Naive B cell (primary cell): ENCODE measurements at regions not wholly inside any gene's neighbourhood (a gene's known extent, or its start where the extent isn't known, plus 50 kb on each side); places are given as distances from the start of the nearest gene placed in this dataset.
"Not testable (repeated sequence)": the region's sequence is repeated elsewhere in the genome, so short reads cannot be mapped to it uniquely, and the experiment has no call there.

Source experiments
- ATAC-seq, 2 donors: fragments of 150-1000 bp; cut with Tn5 transposase; 2 replicates each; pipeline ENCODE4 v1.10.0; 2021; ENCODE audit warnings: low read depth in 2 of 2, mild to moderate bottlenecking in 2 of 2, moderate library complexity in 2 of 2
- DNase-seq: peaks from one replicate; pipeline ENCODE4 v3.0.0; 2022
- H3K27ac Mint-ChIP-seq, 6 donors: one replicate each; pipeline ENCODE4 v1.8.0; 2020 to 2022; ENCODE audit warnings: mild to moderate bottlenecking in 6 of 6, mixed read lengths in 6 of 6, moderate library complexity in 5 of 6, inconsistent platforms in 2 of 6
- H3K27me3 Mint-ChIP-seq, 3 donors: one replicate each; pipeline ENCODE4 v1.8.0; 2021 to 2022; ENCODE audit warnings: mixed read lengths in 3 of 3, mild to moderate bottlenecking in 1 of 3
- H3K36me3 Mint-ChIP-seq, 2 donors: one replicate each; pipeline ENCODE4 v1.8.0; 2020 to 2022; ENCODE audit warnings: mixed read lengths in 2 of 2, inconsistent platforms in 1 of 2, mild to moderate bottlenecking in 1 of 2
- H3K4me1 Mint-ChIP-seq, 3 donors: one replicate each; pipeline ENCODE4 v1.8.0; 2020 to 2022; ENCODE audit warnings: mixed read lengths in 3 of 3, inconsistent platforms in 1 of 3, mild to moderate bottlenecking in 1 of 3, moderate library complexity in 1 of 3
- H3K4me3 Mint-ChIP-seq, 8 donors: one replicate each; pipeline ENCODE4 v1.8.0; 2020 to 2022; ENCODE audit warnings: mild to moderate bottlenecking in 8 of 8, mixed read lengths in 8 of 8, moderate library complexity in 8 of 8, inconsistent platforms in 2 of 8
- H3K9me3 Mint-ChIP-seq, 7 donors: one replicate each; pipeline ENCODE4 v1.8.0; 2020 to 2022; ENCODE audit warnings: mixed read lengths in 7 of 7, mild to moderate bottlenecking in 5 of 7, inconsistent platforms in 2 of 7, moderate library complexity in 1 of 7

DNA sequence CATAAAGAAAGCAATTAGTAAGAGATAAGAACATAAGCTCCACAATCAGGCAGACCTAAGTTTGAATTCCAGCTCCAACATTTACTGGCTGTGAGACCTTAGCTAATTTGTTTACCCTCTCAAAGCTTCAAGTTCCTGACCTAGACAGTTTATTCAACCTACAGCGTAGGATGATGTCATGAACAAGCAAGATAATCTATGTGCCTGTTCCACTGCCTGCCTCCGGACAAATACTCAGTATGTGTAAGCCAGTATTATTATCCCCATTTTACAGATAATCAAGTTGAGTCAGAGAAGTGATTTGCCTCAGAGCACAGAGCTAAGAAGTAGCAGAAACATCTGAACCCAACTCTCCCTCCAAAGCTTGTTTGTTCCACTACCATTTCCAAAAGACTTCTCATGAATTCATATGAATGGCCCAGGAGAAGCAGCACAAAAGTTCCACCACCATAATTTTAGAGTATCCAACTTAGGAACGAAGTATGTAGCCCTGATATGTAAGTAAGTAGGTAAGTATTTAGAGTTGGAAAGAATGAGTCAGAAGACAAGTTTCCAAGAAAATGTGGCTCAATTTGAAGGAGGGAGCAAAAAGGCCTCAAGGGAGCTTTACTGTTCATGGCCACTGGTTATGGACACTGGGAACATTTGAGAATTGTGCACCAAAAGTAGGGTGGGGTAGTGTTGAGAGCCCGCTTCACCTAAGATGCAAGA, 398.2 kb downstream of the NFIB start:
- no peaks in the 10 kb centered on the region for H3K4me1 Mint-ChIP-seq
- ATAC-seq = no peak
- peaks cover 0 to 5% (median 2%) of the 10 kb centered on the region in 7 donors for H3K9me3 Mint-ChIP-seq
- no peaks in the 10 kb centered on the region for H3K27me3 Mint-ChIP-seq
- no peak for DNase-seq
- no peak overlapping the region for H3K4me3 Mint-ChIP-seq
- H3K27ac Mint-ChIP-seq = no peak overlapping the region
- no peaks in the 10 kb centered on the region for H3K36me3 Mint-ChIP-seq

DNA sequence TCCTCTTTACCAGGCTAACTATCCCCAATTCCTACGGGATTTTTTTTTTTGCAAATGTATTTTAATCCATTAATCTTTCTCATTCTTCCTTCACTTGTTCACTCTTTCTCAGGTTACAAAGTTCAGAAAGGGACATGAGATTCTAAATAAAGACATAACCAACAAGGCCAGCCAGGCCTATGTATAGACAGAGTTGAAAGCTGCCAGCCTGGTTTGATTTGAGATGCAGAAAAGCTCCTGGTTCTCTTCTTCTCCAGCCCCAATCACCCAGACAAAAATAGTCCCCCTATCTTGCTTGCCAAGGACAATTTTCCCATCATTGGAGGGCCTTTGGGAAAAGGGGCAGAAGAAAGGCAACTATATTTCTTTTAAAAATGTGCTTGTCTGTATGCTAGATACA, 398.8 kb downstream of the NFIB start:
- no peaks in the 10 kb centered on the region for H3K27me3 Mint-ChIP-seq
- no peak overlapping the region for H3K27ac Mint-ChIP-seq
- H3K36me3 Mint-ChIP-seq = no peaks in the 10 kb centered on the region
- ATAC-seq = no peak
- peaks cover 0 to 8% (median 3%) of the 10 kb centered on the region in 7 donors for H3K9me3 Mint-ChIP-seq
- DNase-seq = no peak
- H3K4me3 Mint-ChIP-seq = no peak overlapping the region
- no peaks in the 10 kb centered on the region for H3K4me1 Mint-ChIP-seq

DNA sequence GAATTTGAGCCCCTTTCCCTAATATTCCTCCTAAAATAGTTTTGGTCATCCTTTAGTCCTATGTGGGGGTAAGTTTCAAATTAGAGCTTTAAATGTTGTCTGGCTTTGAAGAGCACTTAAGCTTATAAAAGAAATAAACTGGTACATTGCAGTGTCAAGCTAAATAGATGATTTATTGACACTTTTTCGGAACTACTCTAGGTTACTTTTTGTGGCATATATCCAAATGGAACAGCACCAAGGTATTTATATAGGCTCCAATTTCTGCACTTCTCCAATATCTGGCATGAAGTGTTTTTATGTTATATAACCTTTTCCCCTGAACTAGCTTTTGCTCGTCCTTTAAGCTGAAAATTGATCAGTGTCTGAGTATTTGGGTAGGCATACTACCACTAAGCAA, 402.5 kb downstream of the NFIB start:
- H3K4me3 Mint-ChIP-seq = no peak overlapping the region
- no peaks in the 10 kb centered on the region for H3K36me3 Mint-ChIP-seq
- H3K27ac Mint-ChIP-seq = no peak overlapping the region
- DNase-seq (no peak), ATAC-seq (no peak)
- H3K9me3 Mint-ChIP-seq = peaks cover 0 to 15% (median 11%) of the 10 kb centered on the region in 7 donors
- H3K4me1 Mint-ChIP-seq = no peaks in the 10 kb centered on the region
- no peaks in the 10 kb centered on the region for H3K27me3 Mint-ChIP-seq

DNA sequence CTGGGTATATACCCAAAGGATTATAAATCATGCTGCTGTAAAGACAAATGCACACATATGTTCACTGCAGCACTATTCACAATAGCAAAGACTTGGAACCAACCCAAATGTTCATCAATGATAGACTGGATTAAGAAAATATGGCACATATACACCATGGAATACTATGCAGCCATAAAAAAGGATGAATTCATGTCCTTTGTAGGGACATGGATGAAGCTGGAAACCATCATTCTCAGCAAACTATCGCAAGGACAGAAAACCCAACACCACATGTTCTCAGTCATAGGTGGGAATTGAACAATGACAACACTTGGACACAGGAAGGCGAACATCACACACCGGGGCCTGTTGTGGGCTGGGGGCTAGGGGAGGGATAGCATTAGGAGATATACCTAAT, 406.1 kb downstream of the NFIB start:
- not testable (repeated sequence) for H3K36me3 Mint-ChIP-seq, H3K27ac Mint-ChIP-seq, H3K4me1 Mint-ChIP-seq, H3K27me3 Mint-ChIP-seq, DNase-seq, H3K4me3 Mint-ChIP-seq, ATAC-seq
- H3K9me3 Mint-ChIP-seq = peaks cover 0 to 27% (median 11%) of the 10 kb centered on the region in 7 donors

DNA sequence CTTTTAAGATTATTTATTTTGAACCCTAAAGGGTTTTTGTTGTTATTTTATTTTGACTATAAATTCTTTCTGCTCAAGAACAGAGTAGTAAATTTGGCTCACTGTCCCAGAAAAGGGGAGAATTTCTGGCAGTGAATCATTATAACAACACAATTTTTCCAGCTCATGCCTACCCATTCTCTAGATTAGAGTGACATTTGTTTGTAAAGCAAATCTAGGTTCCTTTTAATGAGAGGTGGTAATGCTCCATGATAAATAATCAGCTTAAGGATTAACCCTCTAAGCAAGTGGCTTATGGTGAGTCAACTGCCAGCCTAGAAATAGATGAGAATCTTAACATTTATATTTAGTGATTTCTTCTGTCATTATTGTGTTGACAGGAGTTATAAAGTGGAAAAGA, 409.2 kb downstream of the NFIB start:
- Mint-ChIP-seq H3K4me3 (no peak overlapping the region), H3K27ac (no peak overlapping the region), H3K9me3 (peaks cover 0 to 19% (median 9%) of the 10 kb centered on the region in 7 donors), H3K36me3 (no peaks in the 10 kb centered on the region), H3K27me3 (no peaks in the 10 kb centered on the region), H3K4me1 (no peaks in the 10 kb centered on the region)
- no peak for DNase-seq
- ATAC-seq = no peak

DNA sequence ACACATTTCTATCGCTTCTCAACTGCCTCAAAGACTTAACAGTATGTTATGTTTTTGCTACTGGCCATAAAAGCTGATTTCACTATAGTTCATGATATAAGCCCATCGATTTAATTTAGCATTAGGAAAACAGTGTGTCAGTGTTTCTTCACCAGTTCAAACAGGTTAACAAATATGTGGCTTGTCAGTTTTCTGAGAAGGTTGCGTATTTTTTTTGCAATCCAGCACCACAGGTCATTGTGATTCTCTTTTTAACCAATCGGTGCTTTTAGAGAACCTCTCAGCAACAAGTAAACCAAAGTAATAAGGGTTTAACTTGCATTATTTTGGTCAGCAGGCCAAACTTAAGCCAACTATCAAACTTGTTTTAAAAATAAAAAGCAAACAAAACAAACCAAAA, 409.6 kb downstream of the NFIB start:
- no peak for ATAC-seq
- no peak overlapping the region for H3K4me3 Mint-ChIP-seq
- no peaks in the 10 kb centered on the region for H3K27me3 Mint-ChIP-seq
- H3K9me3 Mint-ChIP-seq = peaks cover 0 to 19% (median 8%) of the 10 kb centered on the region in 7 donors
- no peaks in the 10 kb centered on the region for H3K4me1 Mint-ChIP-seq
- H3K36me3 Mint-ChIP-seq = no peaks in the 10 kb centered on the region
- no peak for DNase-seq
- H3K27ac Mint-ChIP-seq = no peak overlapping the region

DNA sequence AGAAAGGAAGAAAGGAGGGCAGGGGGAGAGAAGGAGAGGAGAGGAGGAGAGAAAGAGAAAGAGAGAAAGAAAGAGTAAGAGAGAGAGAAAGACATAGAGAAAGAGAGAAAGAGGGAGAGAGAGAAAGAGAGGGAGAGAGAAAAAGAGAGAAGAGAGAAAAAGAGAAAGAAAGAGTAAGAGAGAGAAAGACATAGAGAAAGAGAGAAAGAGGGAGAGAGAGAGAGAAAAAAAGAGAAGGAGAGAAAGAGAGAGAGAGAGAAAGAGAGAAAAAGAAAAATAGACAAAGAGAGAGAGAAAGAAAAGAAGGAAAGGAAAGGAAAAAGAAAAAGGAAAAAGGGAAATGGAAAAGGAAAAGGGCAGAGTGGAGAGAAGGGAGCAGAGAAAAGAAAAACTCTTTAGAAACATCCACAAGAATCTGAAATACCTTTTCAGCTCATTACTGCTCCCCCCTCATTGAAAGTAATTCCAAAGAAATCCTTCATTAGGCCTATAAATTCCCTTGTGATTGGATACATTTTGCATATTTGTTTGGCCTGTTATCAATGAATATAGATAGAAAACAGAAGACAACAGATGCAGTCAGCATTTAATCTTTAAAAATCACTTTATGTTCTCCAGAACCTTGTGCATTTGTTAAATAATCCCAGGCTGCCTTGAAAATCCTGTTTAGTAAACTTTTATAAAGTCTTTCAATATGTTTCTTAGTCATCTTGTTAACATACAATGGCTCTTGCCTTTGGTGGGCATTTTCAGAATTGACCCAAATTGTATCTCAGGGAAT, 411.5 kb downstream of the NFIB start:
- Mint-ChIP-seq H3K27ac (no peak overlapping the region), H3K9me3 (peaks cover 0 to 14% (median 6%) of the 10 kb centered on the region in 7 donors), H3K27me3 (no peaks in the 10 kb centered on the region), H3K4me1 (no peaks in the 10 kb centered on the region), H3K36me3 (no peaks in the 10 kb centered on the region), H3K4me3 (no peak overlapping the region)
- DNase-seq = no peak
- no peak for ATAC-seq

DNA sequence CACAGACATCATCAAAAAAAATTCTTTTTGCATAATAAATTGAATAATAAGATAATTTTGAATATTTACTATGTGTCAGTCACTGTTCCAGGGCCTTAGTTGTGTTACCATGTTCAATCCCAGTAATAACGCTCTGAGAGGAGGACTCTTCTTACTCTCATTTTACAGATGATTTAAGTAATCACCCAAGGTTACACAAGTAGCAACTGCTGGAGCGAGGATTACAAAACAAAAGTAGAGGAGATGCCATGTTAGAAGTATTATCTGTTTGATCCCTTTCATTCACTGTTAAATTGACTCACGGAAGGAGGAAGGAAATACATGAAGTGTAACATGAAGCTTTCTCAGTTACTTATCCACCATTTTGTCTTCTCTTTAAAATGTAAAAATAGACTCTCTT, 412.8 kb downstream of the NFIB start:
- Mint-ChIP-seq H3K9me3 (peaks cover 0 to 9% (median 0%) of the 10 kb centered on the region in 7 donors), H3K27ac (no peak overlapping the region), H3K27me3 (no peaks in the 10 kb centered on the region), H3K4me1 (no peaks in the 10 kb centered on the region), H3K4me3 (no peak overlapping the region), H3K36me3 (no peaks in the 10 kb centered on the region)
- no peak for DNase-seq
- no peak for ATAC-seq

DNA sequence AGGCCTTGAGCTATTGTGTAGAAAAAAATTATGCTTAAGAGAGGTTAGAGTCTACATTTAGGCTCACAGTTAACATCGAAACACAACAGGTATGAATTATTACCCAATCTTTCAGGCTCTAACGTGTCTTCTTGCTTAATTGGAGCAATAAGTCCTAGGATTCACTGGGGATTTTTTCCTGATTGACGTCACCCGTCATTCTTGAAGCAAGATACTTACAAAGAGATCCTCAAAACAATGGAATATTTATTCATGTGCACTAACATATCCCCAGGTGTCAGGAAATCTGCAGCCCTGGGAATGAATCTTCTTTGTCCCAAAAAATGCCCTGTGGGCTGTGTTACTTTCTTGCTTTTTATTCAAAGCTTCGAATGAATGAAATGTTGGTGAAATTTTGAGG, 413.5 kb downstream of the NFIB start:
- no peaks in the 10 kb centered on the region for H3K36me3 Mint-ChIP-seq
- DNase-seq = no peak
- no peaks in the 10 kb centered on the region for H3K27me3 Mint-ChIP-seq
- H3K4me1 Mint-ChIP-seq = no peaks in the 10 kb centered on the region
- H3K4me3 Mint-ChIP-seq = no peak overlapping the region
- H3K9me3 Mint-ChIP-seq = peaks cover 0 to 5% (median 0%) of the 10 kb centered on the region in 7 donors
- no peak overlapping the region for H3K27ac Mint-ChIP-seq
- no peak for ATAC-seq

DNA sequence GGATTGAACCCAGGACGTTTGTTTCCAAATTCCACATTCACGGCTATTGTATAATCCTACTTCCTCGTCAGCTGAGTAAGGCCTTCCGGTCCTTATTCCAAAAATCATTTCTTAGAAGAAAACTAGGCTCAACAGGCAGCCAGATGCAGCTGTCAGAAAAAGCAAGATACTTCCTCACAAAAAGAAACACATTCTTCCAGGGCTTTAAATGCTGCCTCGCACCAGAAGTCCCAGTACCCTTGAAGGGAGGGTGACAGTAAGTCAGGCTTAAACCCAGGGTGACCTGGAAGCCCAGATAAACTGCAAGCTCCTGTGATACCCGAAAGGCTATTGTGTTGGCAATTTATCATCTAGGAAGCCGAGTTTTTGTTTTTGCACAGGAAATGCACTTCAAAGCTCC, 414.0 kb downstream of the NFIB start:
- Mint-ChIP-seq H3K27me3 (no peaks in the 10 kb centered on the region), H3K27ac (no peak overlapping the region), H3K9me3 (peaks cover 0 to 5% (median 0%) of the 10 kb centered on the region in 7 donors), H3K4me3 (no peak overlapping the region), H3K4me1 (no peaks in the 10 kb centered on the region), H3K36me3 (no peaks in the 10 kb centered on the region)
- DNase-seq = no peak
- no peak for ATAC-seq

DNA sequence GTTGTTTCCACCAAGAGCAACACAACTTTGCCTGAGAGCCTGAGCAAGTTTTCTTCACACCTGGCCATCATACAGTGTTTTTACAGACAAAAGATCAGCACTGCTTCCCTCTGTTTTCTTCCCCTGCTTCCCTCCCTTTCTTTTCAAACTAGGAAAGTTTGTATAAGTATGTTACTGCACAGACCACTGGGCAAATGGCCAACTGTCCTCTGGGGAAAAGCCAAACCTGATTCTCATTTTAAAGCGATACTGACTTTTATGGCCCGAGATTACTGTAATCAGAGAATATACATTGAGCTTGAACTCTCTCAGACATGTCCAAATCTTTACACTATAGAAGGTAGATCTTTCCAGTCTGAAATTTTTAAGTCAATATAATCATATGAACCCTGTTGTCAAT, 415.0 kb downstream of the NFIB start:
- Mint-ChIP-seq H3K36me3 (no peaks in the 10 kb centered on the region), H3K27ac (no peak overlapping the region), H3K27me3 (no peaks in the 10 kb centered on the region), H3K4me1 (no peaks in the 10 kb centered on the region), H3K9me3 (peaks cover 0 to 5% (median 0%) of the 10 kb centered on the region in 7 donors), H3K4me3 (no peak overlapping the region)
- DNase-seq (no peak), ATAC-seq (no peak)

DNA sequence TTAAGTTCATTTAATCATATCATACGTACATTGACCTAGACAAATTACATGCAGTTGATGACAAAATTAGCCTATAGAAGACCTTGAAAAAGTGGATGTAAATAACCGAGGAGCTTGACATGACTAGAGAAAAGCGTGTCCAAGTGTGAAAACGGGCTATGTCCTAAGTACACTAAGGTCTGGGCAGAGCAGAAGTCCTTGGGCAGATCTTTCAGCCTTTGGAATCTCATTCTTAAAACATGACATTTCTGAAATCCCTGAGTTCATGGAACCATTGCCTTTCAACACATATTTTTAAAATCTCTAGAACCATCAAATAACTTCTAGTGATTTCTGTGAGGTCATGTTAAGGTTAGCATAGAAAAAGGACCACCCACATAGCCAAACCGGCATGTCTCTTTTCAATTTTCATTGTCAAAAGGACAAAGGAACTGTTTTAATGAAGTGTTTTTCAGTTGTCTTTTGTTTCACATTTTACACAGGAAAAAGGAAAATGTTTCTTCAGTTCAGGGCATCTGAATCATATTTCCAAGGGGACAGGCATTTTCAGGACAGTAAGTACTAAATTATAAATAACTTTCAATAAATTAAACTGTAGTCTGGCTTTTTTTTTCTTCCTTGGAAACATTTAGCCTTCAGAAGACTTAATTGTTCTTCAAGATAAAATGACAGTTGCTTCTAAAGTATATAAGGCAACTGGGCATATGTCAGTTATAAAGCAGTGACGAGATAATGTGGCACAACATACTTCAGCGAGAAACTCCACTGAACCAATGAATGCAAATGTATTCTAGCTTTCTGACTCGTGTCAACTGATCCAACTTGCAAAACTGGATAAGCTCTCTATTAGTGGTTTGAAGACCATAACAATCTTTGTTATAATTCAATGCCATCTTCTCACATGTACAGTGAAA, 416.8 kb downstream of the NFIB start:
- Mint-ChIP-seq H3K4me3 (no peak overlapping the region), H3K4me1 (no peaks in the 10 kb centered on the region), H3K36me3 (no peaks in the 10 kb centered on the region), H3K27ac (no peak overlapping the region), H3K9me3 (peaks cover 0 to 5% (median 0%) of the 10 kb centered on the region in 7 donors), H3K27me3 (no peaks in the 10 kb centered on the region)
- no peak for ATAC-seq
- no peak for DNase-seq

DNA sequence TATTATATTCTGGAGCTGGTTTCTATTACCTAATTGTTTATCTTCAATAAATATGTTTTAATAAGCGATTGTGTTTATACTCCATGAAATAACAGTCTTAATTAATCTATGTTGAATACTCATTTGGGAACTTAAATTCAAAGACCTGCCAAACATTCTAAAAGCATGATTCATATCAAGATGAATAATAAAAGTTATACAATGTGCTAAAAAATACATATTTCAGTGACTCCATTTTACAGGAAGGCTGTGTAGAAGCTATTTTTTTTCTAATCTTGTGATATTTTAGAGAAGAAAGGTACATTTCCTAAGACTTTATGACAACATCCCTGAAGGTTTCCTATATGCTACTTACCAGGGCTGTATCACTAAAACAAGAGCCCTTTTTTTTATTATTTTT, 417.9 kb downstream of the NFIB start:
- no peak for DNase-seq
- Mint-ChIP-seq H3K27me3 (no peaks in the 10 kb centered on the region), H3K27ac (no peak overlapping the region), H3K9me3 (peaks cover 0 to 4% (median 0%) of the 10 kb centered on the region in 7 donors), H3K4me1 (no peaks in the 10 kb centered on the region), H3K4me3 (no peak overlapping the region), H3K36me3 (no peaks in the 10 kb centered on the region)
- no peak for ATAC-seq
